Colonic mucosa (tissue), 4 donors: ENCODE measurements at regions not wholly inside any gene's neighbourhood (a gene's known extent, or its start where the extent isn't known, plus 50 kb on each side); places are given as distances from the start of the nearest gene placed in this dataset.

Experiments used
- DNase-seq: peaks from one replicate; pipeline ENCODE4 v3.0.0-alpha.2; 2020
- H3K27ac ChIP-seq: fragments of 200-600 bp; one replicate; pipeline ENCODE4 v1.8.0; 2021
- H3K27me3 ChIP-seq: fragments of 200-600 bp; one replicate; pipeline ENCODE4 v1.8.0; 2021
- H3K36me3 ChIP-seq: fragments of 200-600 bp; one replicate; pipeline ENCODE4 v1.8.0; 2021
- H3K4me1 ChIP-seq: fragments of 200-600 bp; one replicate; pipeline ENCODE4 v1.8.0; 2021; ENCODE audit warnings: mild to moderate bottlenecking
- H3K4me3 ChIP-seq: fragments of 200-600 bp; one replicate; pipeline ENCODE4 v1.8.0; 2021
- H3K9ac ChIP-seq, 2 donors: one replicate each; pipeline ENCODE4 v1.7.0; 2013; ENCODE audit warnings: control low read depth in 2 of 2, low read depth in 2 of 2, low read length in 2 of 2
- H3K9me3 ChIP-seq: fragments of 200-600 bp; one replicate; pipeline ENCODE4 v1.8.0; 2021
- intact Hi-C: fragments of 100-400 bp; cut with DNase I; formaldehyde crosslinking; loops from one replicate; pipeline ENCODE4 v1.14.1; 2022
- TF ChIP-seq, protein P1 (sequence below): fragments of 200-600 bp; IDR thresholded peaks from one replicate; pipeline ENCODE4 v1.8.0; 2022; ENCODE audit warnings: antibody characterized with exemption, mild to moderate bottlenecking
- donor health status: healthy.
- donor health status: DM: no; HTN: no; CAD: no.
- donor health status: DM: no; HTN: no; CAD: no.

- H3K9me3 ChIP-seq = no peaks in the 10 kb centered on the region
- no peaks in the 10 kb centered on the region for H3K36me3 ChIP-seq
- H3K27ac ChIP-seq = no peak overlapping the region
- TF ChIP-seq, protein P1, sequence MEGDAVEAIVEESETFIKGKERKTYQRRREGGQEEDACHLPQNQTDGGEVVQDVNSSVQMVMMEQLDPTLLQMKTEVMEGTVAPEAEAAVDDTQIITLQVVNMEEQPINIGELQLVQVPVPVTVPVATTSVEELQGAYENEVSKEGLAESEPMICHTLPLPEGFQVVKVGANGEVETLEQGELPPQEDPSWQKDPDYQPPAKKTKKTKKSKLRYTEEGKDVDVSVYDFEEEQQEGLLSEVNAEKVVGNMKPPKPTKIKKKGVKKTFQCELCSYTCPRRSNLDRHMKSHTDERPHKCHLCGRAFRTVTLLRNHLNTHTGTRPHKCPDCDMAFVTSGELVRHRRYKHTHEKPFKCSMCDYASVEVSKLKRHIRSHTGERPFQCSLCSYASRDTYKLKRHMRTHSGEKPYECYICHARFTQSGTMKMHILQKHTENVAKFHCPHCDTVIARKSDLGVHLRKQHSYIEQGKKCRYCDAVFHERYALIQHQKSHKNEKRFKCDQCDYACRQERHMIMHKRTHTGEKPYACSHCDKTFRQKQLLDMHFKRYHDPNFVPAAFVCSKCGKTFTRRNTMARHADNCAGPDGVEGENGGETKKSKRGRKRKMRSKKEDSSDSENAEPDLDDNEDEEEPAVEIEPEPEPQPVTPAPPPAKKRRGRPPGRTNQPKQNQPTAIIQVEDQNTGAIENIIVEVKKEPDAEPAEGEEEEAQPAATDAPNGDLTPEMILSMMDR = no peak
- no peak overlapping the region for H3K9ac ChIP-seq
- no peak for DNase-seq
- no peaks in the 10 kb centered on the region for H3K4me1 ChIP-seq
- no peak overlapping the region for H3K4me3 ChIP-seq
- no peaks in the 10 kb centered on the region for H3K27me3 ChIP-seq
- intact Hi-C loops = no loop called here
Observed at GRCh38 chr2:19505199-19506136, 147.0 kb upstream of the OSR1 start.

- Histone ChIP-seq H3K27me3 (no peaks in the 10 kb centered on the region), H3K4me3 (no peak overlapping the region), H3K36me3 (no peaks in the 10 kb centered on the region), H3K9ac (no peak overlapping the region), H3K9me3 (no peaks in the 10 kb centered on the region), H3K4me1 (no peaks in the 10 kb centered on the region), H3K27ac (no peak overlapping the region)
- DNase-seq = no peak
- TF ChIP-seq, protein P1 = no peak
- intact Hi-C loops = no loop called here
Observed at GRCh38 chr2:19504400-19505198, 146.2 kb upstream of the OSR1 start.

DNA sequence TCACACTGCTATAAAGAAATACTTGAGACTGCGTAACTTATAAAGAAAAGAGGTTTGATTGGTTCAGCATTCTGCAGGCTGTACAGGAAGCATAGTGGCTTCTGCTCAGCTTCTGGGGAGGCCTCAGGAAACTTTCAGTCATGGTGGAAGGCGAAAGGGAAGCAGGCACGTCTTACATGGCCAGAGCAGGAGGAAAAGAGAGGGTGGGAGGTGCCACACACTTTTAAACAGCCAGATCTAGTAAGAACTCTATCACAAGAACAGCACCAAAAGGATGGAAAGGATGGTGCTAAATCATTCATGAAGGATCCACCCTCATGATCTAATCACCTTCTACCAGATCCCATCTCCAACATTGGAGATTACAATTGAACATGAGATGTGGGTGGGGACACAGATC lies 145.5 kb upstream of the OSR1 start:
- Histone ChIP-seq H3K27ac (no peak overlapping the region), H3K9me3 (no peaks in the 10 kb centered on the region), H3K36me3 (no peaks in the 10 kb centered on the region), H3K4me1 (no peaks in the 10 kb centered on the region), H3K9ac (no peak overlapping the region), H3K27me3 (no peaks in the 10 kb centered on the region), H3K4me3 (no peak overlapping the region)
- TF ChIP-seq, protein P1 = no peak
- intact Hi-C loops = no loop called here
- DNase-seq = no peak

DNA sequence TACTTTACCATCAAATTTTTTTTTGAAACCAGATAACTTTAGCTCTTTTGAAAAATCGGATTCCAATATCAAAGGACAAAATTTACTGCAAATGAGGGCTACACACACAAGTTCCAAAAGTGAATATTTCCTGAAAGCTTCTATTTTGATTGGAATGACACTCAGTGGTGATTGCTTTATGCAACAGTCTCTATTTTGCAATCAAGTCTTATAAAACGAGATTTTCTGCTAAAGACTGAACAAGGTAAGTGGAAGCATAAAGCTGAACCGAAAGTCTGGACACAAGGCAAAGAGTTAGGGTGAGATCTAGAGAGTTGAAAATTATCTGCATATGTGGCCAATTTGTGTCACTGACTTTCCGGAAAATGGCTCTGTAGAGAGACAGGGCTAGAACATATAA lies 145.0 kb upstream of the OSR1 start:
- Histone ChIP-seq H3K27me3 (no peaks in the 10 kb centered on the region), H3K4me1 (no peaks in the 10 kb centered on the region), H3K27ac (no peak overlapping the region), H3K9me3 (no peaks in the 10 kb centered on the region), H3K9ac (no peak overlapping the region), H3K4me3 (no peak overlapping the region), H3K36me3 (no peaks in the 10 kb centered on the region)
- TF ChIP-seq, protein P1 = no peak
- intact Hi-C loops = no loop called here
- no peak for DNase-seq

GRCh38 chr2:19500126-19500525 lies 141.7 kb upstream of the OSR1 start:
- no peak overlapping the region for H3K4me3 ChIP-seq
- no peaks in the 10 kb centered on the region for H3K9me3 ChIP-seq
- H3K27ac ChIP-seq = no peak overlapping the region
- intact Hi-C loops = no loop called here
- TF ChIP-seq, protein P1 = no peak
- H3K36me3 ChIP-seq = no peaks in the 10 kb centered on the region
- no peaks in the 10 kb centered on the region for H3K4me1 ChIP-seq
- no peak for DNase-seq
- no peak overlapping the region for H3K9ac ChIP-seq
- no peaks in the 10 kb centered on the region for H3K27me3 ChIP-seq
